ENCODE measurements at regions not wholly inside any gene's neighbourhood (a gene's known extent, or its start where the extent isn't known, plus 50 kb on each side); places are given as distances from the start of the nearest gene placed in this dataset.

GRCh38 chr4:153971899-153972298, 183.0 kb upstream of the SFRP2 start:
- no peak for ATAC-seq
- TF ChIP-seq, protein P1, sequence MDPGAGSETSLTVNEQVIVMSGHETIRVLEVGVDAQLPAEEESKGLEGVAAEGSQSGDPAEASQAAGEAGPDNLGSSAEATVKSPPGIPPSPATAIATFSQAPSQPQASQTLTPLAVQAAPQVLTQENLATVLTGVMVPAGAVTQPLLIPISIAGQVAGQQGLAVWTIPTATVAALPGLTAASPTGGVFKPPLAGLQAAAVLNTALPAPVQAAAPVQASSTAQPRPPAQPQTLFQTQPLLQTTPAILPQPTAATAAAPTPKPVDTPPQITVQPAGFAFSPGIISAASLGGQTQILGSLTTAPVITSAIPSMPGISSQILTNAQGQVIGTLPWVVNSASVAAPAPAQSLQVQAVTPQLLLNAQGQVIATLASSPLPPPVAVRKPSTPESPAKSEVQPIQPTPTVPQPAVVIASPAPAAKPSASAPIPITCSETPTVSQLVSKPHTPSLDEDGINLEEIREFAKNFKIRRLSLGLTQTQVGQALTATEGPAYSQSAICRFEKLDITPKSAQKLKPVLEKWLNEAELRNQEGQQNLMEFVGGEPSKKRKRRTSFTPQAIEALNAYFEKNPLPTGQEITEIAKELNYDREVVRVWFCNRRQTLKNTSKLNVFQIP (CRISPR knock-in tag; IDR thresholded peaks at IDR 0.05; ENCODE audit: borderline replicate concordance, low read depth): no peak
- no peak for TF ChIP-seq ESRRG (CRISPR knock-in tag; IDR thresholded peaks at IDR 0.05)
- no peak for TF ChIP-seq ZNF8 (CRISPR knock-in tag; IDR thresholded peaks at IDR 0.05)
- no peak for TF ChIP-seq ZNF70 (CRISPR knock-in tag; IDR thresholded peaks at IDR 0.05)
- no peak for TF ChIP-seq SNAI2 (CRISPR knock-in tag; IDR thresholded peaks at IDR 0.05)

GRCh38 chr4:153970169-153970568, 181.3 kb upstream of the SFRP2 start:
- ATAC-seq: no peak

DNA sequence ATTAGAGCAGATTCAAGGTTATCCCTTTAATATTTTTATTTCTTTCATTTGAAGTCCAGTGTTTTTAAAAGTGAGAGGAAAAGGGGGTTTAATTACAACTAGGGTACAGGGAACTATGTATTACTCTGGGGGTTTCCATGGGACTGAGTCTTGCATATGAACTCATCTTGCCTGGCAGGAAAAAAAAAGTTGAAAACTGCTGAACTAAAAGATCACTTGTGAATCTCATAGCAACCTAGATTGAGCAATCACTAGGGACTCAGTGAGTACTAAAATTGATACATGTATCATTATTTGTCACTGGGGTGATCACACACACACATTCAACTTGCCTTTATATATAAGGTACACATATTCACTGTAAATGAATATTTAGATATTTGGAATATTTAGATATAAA, 180.7 kb upstream of the SFRP2 start:
- no peak for ATAC-seq
- no peak for TF ChIP-seq OSR1 (CRISPR knock-in tag; IDR thresholded peaks at IDR 0.05)
- no peak for TF ChIP-seq CREB5 (CRISPR knock-in tag; IDR thresholded peaks at IDR 0.05; ENCODE audit: low read depth)
- TF ChIP-seq, protein P2, sequence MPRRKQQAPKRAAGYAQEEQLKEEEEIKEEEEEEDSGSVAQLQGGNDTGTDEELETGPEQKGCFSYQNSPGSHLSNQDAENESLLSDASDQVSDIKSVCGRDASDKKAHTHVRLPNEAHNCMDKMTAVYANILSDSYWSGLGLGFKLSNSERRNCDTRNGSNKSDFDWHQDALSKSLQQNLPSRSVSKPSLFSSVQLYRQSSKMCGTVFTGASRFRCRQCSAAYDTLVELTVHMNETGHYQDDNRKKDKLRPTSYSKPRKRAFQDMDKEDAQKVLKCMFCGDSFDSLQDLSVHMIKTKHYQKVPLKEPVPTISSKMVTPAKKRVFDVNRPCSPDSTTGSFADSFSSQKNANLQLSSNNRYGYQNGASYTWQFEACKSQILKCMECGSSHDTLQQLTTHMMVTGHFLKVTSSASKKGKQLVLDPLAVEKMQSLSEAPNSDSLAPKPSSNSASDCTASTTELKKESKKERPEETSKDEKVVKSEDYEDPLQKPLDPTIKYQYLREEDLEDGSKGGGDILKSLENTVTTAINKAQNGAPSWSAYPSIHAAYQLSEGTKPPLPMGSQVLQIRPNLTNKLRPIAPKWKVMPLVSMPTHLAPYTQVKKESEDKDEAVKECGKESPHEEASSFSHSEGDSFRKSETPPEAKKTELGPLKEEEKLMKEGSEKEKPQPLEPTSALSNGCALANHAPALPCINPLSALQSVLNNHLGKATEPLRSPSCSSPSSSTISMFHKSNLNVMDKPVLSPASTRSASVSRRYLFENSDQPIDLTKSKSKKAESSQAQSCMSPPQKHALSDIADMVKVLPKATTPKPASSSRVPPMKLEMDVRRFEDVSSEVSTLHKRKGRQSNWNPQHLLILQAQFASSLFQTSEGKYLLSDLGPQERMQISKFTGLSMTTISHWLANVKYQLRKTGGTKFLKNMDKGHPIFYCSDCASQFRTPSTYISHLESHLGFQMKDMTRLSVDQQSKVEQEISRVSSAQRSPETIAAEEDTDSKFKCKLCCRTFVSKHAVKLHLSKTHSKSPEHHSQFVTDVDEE (CRISPR knock-in tag; IDR thresholded peaks at IDR 0.05): no peak
- TF ChIP-seq TOX (CRISPR knock-in tag; IDR thresholded peaks at IDR 0.05; ENCODE audit: borderline replicate concordance): no peak
- TF ChIP-seq RARB (CRISPR knock-in tag; IDR thresholded peaks at IDR 0.05): no peak
- TF ChIP-seq ZNF70 (CRISPR knock-in tag; IDR thresholded peaks at IDR 0.05): no peak
- no peak for TF ChIP-seq SNAI2 (CRISPR knock-in tag; IDR thresholded peaks at IDR 0.05)
- TF ChIP-seq ZFP30 (CRISPR knock-in tag; IDR thresholded peaks at IDR 0.05): no peak
- TF ChIP-seq ZNF8 (CRISPR knock-in tag; IDR thresholded peaks at IDR 0.05): no peak
- no peak for TF ChIP-seq CSRNP3 (CRISPR knock-in tag; IDR thresholded peaks at IDR 0.05)
- TF ChIP-seq ZFP3 (CRISPR knock-in tag; IDR thresholded peaks at IDR 0.05): no peak
- TF ChIP-seq GLIS3 (CRISPR knock-in tag; IDR thresholded peaks at IDR 0.05): no peak

More at GRCh38 chr4:153970169-153970568, 181.3 kb upstream of the SFRP2 start:
- no peak for TF ChIP-seq CSDC2 (CRISPR knock-in tag; IDR thresholded peaks at IDR 0.05)
- TF ChIP-seq ZNF8 (CRISPR knock-in tag; IDR thresholded peaks at IDR 0.05): no peak
- no peak for TF ChIP-seq RARB (CRISPR knock-in tag; IDR thresholded peaks at IDR 0.05)
- no peak for TF ChIP-seq ZNF70 (CRISPR knock-in tag; IDR thresholded peaks at IDR 0.05)
- TF ChIP-seq GLIS3 (CRISPR knock-in tag; IDR thresholded peaks at IDR 0.05): no peak
- TF ChIP-seq TCF4 (CRISPR knock-in tag; IDR thresholded peaks at IDR 0.05; ENCODE audit: borderline replicate concordance): no peak
- no peak for TF ChIP-seq ISL1 (CRISPR knock-in tag; IDR thresholded peaks at IDR 0.05)
- TF ChIP-seq ZC3H10 (CRISPR knock-in tag; IDR thresholded peaks at IDR 0.05): no peak
- no peak for TF ChIP-seq TOX (CRISPR knock-in tag; IDR thresholded peaks at IDR 0.05; ENCODE audit: borderline replicate concordance)
- no peak for TF ChIP-seq PPARA (CRISPR knock-in tag; IDR thresholded peaks at IDR 0.05; ENCODE audit: borderline replicate concordance)
- TF ChIP-seq CREB5 (CRISPR knock-in tag; IDR thresholded peaks at IDR 0.05; ENCODE audit: low read depth): no peak
- TF ChIP-seq, protein P3, sequence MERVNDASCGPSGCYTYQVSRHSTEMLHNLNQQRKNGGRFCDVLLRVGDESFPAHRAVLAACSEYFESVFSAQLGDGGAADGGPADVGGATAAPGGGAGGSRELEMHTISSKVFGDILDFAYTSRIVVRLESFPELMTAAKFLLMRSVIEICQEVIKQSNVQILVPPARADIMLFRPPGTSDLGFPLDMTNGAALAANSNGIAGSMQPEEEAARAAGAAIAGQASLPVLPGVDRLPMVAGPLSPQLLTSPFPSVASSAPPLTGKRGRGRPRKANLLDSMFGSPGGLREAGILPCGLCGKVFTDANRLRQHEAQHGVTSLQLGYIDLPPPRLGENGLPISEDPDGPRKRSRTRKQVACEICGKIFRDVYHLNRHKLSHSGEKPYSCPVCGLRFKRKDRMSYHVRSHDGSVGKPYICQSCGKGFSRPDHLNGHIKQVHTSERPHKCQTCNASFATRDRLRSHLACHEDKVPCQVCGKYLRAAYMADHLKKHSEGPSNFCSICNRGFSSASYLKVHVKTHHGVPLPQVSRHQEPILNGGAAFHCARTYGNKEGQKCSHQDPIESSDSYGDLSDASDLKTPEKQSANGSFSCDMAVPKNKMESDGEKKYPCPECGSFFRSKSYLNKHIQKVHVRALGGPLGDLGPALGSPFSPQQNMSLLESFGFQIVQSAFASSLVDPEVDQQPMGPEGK (CRISPR knock-in tag; IDR thresholded peaks at IDR 0.05; ENCODE audit: borderline replicate concordance): no peak
- TF ChIP-seq ZFP30 (CRISPR knock-in tag; IDR thresholded peaks at IDR 0.05): no peak
- no peak for TF ChIP-seq ZNF565 (CRISPR knock-in tag; conservative IDR thresholded peaks at IDR 0.05; ENCODE audit: low read depth)

All from SK-N-SH treated with all-trans-retinoic acid at 6 μM for 48 hours (cell line).